AG09319 (cell line): ENCODE measurements at regions not wholly inside any gene's neighbourhood (a gene's known extent, or its start where the extent isn't known, plus 50 kb on each side); places are given as distances from the start of the nearest gene placed in this dataset.

Experiments
- DNase-seq: peaks from one replicate; pipeline ENCODE4 v3.0.0-alpha.2; 2010; ENCODE audit warnings: low read depth; ENCODE audit errors: extremely low read depth
- CTCF ChIP-seq: IDR thresholded peaks from 2 replicates; pipeline ENCODE4 v1.5.1; 2011; ENCODE audit warnings: low read depth, mild to moderate bottlenecking, inconsistent platforms, low read length, moderate library complexity

- no peak for TF ChIP-seq CTCF
- DNase-seq: no peak
Observed at GRCh38 chr1:14011132-14011531, 311.1 kb downstream of the PRDM2 start.

GRCh38 chr1:14011888-14012287, 311.9 kb downstream of the PRDM2 start:
- no peak for DNase-seq
- no peak for TF ChIP-seq CTCF

GRCh38 chr1:14014929-14015328, 314.9 kb downstream of the PRDM2 start:
- no peak for TF ChIP-seq CTCF
- no peak for DNase-seq

GRCh38 chr1:14015917-14016316, 315.9 kb downstream of the PRDM2 start:
- TF ChIP-seq CTCF: no peak
- DNase-seq: no peak

- TF ChIP-seq CTCF: no peak
- no peak for DNase-seq
Observed at GRCh38 chr1:14017531-14017961, 317.6 kb downstream of the PRDM2 start.

- DNase-seq: no peak
- no peak for TF ChIP-seq CTCF
Observed at GRCh38 chr1:14019461-14019860, 319.5 kb downstream of the PRDM2 start.

- DNase-seq: no peak
- no peak for TF ChIP-seq CTCF
Observed at GRCh38 chr1:14020006-14020405, 320.0 kb downstream of the PRDM2 start.
